GM19467 (cell line): ENCODE measurements at regions not wholly inside any gene's neighbourhood (a gene's known extent, or its start where the extent isn't known, plus 50 kb on each side); places are given as distances from the start of the nearest gene placed in this dataset.

Experiments used
- ATAC-seq: cut with Tn5 transposase; IDR thresholded peaks from one replicate; pipeline ENCODE4 v1.9.1; 2021; ENCODE audit warnings: mild to moderate bottlenecking, moderate library complexity; ENCODE audit not compliant: unreplicated experiment

DNA sequence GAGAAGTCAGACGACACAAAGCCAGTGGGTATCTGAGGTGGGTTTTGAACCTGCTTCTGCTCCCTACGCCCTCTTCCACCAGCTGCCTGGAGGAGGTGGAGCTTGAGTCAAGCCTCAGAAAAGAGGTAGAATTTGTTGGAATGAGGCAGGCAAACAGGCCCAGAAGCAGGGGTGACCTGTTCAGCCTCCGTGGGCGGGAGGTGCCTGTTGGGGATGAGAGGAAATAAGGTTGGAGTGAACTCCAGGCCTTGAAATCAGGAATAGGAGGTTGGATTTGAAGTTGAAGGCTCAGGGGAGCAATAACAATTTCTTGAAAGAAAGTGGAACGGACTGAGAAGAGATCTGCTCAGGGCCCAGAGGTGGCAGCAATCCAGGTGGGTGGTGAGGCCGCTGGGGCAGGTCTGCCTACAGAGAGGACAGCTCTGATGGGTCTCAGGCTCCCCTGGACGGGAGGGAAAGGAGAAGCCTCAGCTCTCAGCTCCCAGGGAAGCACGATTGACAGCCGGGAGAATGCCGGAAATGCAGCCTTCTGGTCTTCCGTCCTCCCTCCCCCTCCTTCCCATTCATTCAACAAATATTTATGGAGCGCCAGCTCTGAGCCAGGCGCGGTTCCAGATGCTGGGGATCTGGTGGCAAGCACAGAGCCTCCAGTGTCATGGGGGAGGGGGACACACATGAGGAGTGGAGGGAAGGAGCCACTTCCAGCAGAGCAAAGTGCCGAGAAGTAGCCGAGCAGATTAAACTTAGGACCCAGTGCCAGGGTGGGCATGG, 61.9 kb upstream of the CIBAR2 start:
- no peak for ATAC-seq

GRCh38 chr16:85174871-85175723, 62.8 kb upstream of the CIBAR2 start:
- ATAC-seq, result no peak

DNA sequence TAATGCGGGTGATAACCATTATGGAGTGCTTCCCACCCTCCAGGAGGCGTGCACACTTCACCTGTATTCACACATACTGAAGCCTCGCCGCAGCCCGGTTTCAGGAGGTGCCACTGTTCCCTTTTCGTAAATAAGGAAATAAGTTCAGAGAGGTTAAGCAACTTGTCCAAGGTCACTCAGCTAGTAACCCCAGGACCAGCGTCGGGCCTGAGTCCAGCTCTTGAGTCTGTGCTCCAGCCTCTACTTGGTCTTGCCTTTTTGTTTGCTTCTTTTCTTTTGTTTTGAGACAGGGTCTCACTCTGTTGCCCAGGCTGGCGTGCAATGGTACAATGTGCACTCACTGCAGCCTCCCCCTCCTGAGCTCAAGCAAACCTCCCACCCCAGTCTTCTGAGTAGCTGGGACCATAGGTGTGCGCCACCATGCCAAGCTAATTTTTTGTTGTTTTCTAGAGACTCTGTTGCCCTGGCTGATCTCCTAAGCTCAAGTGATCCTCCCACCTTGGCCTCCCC, 63.5 kb upstream of the CIBAR2 start:
- no peak for ATAC-seq

- ATAC-seq, result no peak
Observed at GRCh38 chr16:85176541-85177447, 64.5 kb upstream of the CIBAR2 start.

DNA sequence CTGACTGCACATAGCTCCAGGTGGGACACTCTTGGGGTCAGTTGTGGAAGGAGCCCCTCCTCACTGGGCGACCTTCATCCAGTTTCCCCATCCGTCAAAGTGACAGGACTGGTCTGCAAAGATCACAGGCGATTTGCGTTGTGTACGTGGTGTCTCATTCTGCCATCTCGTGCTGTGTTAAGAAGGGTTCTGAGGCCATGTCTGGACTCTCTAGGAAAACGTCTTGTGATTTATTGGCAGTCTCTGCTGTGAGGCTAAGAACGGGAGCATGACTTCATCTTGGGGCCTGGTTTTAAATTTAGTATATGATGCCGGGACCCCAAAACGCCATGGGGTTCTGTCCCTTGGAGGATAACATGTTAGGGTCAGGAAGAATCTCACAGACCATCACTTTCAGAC, 65.2 kb upstream of the CIBAR2 start:
- ATAC-seq, result no peak

GRCh38 chr16:85178006-85178591, 65.8 kb upstream of the CIBAR2 start:
- no peak for ATAC-seq

DNA sequence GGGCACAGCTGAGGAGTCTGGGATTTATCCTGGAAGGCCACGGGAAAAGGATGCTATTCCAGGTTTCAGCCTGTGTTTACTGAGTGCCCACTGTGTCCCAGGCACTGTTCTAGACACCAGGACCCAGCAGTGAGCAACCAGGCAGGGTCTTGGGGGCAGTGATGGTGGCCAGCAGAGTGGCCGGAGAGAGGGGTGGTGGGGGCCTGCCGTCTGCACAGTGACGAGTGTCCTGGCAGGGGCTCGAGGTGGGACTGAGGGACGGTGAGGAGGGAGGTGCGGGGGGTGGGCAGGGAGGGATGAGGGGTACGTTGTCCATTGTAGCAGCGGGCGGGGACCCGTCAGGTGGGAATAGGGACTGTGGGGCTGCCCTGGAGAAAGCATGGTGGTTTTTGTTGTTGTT, 66.3 kb upstream of the CIBAR2 start:
- ATAC-seq, result no peak

DNA sequence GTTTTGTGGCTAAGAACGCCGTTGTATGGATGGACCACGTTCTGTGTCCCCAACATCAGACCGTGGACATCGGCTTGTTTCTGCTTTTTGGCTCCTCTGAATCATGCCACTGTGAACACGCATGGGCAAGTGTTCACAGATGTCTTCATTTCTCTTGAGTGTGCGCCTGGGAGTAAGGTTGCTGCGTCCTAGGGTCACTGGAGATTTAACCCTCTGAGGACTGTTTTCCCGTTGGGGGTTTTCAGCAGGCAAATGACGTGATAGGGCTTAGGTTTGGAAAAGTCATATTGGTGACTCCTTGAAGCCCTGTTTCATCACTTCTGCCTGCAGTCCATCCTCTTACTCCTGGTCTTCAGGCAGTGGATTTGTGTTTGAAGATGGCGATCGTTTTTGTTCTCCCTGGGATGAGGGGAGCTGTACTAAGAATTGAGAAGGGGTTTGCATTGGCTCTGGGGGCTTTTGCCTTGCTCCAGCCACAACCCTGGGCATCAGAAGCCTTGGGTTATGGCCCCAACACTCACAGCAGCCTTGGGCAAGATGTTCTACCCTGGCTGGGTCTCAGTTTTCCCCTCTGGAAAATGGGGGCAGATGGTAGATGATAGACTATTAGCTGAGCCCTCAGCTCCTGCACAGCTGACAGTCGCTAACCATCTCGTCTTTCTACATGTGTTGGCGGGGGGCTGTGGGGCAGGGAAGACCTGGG, 67.2 kb upstream of the CIBAR2 start:
- ATAC-seq, result no peak

- ATAC-seq, result no peak
Observed at GRCh38 chr16:85180047-85180826, 68.0 kb upstream of the CIBAR2 start.

GRCh38 chr16:85180827-85181738, 68.8 kb upstream of the CIBAR2 start:
- no peak for ATAC-seq

DNA sequence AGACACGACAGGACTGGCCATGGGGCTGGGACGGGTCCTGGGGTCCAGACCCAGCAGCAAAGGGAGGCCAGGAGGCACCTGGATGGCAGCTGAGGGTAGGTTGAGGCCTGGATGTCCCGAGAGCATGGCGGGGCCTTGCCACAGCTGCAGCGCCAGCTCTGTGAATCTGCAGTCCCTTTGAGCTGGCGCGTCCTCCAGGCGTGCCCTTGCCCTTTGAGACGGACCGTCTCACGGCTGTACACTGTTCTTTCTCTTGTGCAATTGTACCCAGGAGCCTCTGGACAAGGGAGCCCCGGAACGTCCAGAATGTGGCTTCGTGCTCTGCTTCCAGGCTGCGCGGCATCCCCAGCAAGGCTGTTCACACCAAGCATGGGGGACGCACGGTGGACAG, 69.5 kb upstream of the CIBAR2 start:
- no peak for ATAC-seq

DNA sequence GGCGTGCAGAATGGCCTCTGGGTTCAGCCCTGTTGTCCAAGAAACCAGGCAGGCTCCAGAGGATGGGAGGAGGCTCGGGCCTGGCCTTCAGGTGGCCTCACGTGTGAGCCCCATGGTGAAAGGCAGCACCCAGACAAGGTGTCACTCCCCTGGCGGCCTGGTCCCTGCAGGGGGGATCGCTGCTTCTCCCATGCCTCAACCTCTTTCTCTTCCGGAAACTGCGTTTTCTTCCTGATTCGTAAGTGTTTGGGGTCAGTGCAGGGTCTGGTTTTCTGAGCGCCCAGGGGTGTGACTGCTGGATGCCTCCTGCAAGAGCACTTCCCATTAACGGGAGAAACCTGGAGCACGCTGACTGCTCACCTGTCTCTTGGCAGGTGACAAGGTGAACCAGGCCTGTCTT, 70.0 kb upstream of the CIBAR2 start:
- ATAC-seq, result no peak

DNA sequence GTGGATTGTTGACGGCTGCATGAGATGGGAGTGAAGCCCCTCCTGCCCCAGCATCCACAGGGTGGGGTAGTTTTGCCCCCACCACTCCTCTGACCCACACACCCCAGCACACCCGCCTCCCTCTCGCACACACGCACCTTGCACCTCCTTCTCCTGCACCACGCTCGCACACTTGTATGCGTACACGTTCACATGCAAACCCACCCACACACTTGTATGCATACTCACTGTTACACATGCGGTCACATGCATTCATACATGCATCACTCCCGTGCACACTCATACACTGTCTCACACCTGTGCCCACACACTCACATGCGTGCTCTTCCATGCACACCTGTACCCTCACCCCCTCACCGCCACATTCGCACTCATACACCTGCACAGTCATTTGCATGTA, 70.5 kb upstream of the CIBAR2 start:
- ATAC-seq, result no peak

GRCh38 chr16:85183564-85183963, 71.3 kb upstream of the CIBAR2 start:
- no peak for ATAC-seq

GRCh38 chr16:85184404-85184803, 72.1 kb upstream of the CIBAR2 start:
- ATAC-seq, result no peak

GRCh38 chr16:85185303-85186100, 73.2 kb upstream of the CIBAR2 start:
- no peak for ATAC-seq

DNA sequence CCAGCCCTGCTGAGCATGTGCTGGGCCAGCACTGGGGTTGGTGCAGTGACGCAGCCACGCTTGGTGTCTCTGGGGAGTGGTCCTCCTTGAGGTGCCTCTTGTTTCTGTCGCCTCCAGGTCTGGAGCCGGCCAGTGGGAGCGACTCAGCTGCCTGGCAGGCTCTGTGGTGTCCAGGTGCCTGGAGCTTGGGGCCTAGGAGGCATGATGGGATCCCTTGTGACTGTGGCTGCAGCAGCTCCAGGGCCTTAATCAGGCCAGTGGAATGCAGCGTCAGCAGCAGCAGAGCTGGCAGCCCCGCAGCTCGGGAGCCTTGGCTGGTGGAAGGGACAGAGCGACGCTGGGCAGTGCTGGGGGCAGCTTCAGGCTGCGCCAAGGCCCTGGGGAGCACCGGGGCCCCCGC, 74.7 kb upstream of the CIBAR2 start:
- no peak for ATAC-seq
